ENCODE measurements at regions not wholly inside any gene's neighbourhood (a gene's known extent, or its start where the extent isn't known, plus 50 kb on each side); places are given as distances from the start of the nearest gene placed in this dataset.
"Not testable (repeated sequence)": the region's sequence is repeated elsewhere in the genome, so short reads cannot be mapped to it uniquely, and the experiment has no call there.

DNA sequence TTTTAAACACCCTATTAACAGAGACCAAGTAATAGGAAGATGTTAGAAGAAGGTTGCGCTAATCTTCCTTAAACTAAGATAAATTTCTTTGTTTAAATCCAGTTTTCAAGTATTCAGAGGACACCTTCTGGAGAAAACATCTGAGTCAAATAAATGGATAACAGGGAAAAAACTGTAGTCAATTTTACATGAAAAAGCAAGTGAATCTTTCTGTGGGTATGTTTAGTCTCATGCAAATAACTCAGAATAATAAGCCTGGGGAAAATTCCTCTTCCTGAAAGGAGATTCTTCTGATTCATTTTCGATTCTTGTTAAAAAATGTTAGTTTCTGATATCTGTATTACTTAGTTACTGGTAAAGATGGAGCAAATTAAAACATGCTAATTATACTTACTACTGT lies 145.5 kb downstream of the CTH start:
- no peak for FAIRE-seq

DNA sequence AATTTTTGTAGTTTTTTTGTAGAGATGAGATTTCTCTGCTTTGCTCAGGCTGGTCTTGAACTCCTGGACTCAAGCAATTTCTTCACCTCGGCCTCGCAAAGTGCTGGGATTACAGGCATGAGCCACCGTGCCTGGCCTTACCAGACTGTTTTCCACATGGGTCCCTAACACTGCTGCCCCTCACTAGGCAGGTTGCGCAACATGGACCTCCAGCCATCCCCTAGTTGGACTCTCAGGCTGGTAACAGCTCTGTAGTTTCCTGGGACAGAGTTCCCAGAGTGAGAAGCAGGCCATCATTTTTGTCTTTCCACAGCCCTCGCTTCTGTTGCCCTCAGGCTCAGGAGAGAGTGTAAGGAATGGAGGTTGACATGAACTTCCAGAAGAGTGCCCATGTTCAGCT lies 156.1 kb downstream of the CTH start:
- no peak for FAIRE-seq

DNA sequence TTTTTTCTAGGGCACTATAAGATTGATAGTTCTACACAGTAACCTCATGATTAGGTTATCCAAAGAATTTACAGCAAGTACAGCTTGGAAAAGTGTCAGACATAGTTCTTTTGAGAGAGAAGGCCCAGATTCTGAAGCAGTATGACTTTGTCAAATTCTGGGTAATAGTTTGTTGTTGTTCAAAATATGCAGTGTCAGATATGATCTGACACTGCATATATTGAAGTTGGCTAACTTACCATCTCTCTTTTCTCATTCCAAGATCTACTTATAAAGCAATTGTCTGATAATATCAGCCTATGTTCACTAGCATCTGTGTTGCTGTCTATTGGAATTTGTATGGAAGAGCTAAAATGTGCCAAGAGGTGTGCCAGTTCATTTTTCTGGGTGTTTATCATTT lies 160.1 kb downstream of the CTH start:
- no peak for FAIRE-seq

DNA sequence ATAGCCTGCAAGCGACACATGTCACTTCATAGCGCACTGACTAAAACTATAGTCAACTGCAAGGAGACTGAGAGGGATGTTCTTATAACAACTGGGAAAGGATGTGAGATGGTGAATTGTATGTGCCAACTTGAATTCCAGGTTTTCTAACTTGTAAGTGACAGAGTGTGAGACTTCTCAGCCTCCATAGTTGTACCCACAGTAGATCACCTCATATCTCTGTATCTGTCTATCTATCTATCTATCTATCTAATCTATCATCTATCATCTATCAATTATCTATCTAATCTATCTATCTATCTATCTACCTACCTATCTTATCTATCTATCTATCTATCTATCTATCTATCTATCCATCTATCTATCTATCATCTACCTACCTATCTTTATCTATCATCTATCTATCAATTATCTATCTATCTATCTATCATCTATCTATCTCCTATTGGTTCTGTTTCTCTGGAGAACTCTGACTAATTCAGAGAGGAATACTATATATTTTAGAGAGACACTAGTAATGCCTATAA lies 162.3 kb downstream of the CTH start:
- no peak for FAIRE-seq

DNA sequence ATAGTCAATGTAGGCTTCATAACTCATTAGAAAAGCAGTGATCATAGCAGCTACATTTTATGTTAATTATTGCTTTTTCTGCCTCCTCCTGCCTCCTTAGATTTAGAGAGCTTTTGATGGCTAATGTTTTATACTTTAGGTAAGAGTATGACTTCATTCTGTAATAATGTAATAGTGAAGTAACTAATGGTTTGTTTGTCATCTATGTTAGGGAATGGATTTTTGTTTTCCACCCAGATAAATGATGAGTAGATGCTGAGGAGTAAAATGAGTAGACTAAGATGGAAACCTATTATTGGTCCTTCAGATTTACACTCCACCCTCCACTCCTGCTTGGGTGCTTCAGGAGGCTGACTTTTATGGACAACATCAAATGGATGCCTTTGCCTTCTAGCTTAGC lies 170.6 kb downstream of the CTH start:
- no peak for FAIRE-seq

DNA sequence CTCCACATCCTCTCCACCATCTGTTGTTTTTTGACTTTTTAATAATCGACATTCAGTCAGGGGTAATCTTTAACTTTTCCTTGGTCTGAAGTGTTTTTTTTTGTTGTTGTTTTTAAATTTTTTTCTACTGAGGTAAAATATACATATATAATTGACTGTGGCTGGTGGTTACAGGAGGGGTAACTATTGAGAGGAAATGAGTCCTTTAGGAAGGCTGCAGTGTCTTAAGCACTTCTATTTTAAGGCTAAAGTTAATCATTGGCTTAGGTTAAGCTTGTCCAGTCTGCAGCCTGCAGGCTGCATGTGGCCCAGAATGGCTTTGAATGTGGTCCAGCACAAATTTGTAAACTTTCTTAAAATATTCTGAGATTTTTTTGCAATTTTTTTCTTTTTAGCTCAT lies 172.5 kb downstream of the CTH start:
- FAIRE-seq, result no peak

DNA sequence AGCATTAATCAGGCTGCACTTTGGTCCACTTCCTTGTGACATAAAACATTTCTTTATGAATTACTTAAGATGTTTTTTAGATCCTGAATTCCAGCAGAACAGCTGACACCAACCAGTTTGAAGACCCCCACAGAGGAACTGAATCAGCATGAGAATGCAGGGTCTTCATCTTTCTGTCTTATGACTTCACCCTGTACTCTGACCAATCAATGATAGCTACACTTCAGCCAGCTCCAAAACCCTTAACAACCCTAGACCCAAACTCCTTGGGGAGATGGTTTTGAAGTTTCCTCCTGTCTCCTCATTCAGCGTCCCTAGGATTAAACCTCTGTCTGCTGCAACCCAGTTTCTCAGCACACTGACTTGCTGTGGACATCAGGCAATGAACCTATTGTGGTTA lies 175.0 kb downstream of the CTH start:
- FAIRE-seq, result no peak

DNA sequence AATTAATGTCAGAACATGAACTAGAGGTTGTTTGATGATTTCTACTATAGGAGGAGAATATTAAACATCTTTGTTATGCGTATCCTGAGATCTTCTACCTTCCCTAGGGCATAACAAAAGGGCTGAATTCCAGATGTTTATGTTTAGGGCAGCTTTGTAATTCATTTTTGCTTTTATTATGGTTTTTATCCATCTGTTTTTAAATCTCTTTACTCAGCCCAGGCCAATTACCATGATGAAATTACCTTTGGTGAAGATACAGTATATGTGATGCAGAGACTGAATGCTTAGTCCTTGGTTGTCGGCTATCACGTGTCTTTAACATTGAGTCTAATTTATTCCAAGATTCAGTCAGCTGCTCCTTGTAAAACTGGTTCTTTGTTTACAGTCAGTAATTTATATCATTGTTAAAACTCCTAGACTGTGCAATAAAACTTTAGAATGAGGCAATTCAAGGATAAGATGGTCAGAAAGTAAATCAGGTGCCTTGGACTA lies 176.9 kb downstream of the CTH start:
- FAIRE-seq, result no peak

DNA sequence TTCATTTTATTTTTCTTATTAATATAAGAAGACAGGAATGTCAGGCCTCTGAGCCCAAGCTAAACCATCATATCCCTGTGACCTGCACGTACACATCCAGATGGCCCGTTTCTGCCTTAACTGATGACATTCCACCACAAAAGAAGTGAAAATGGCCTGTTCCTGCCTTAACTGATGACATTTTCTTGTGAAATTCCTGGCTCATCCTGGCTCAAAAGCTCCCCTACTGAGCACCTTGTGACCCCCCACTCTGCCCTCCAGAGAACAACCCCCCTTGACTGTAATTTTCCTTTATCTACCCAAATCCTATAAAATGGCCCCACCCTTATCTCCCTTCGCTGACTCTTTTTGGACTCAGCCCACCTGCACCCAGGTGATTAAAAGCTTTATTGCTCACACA lies 182.5 kb downstream of the CTH start:
- not testable (repeated sequence) for FAIRE-seq

DNA sequence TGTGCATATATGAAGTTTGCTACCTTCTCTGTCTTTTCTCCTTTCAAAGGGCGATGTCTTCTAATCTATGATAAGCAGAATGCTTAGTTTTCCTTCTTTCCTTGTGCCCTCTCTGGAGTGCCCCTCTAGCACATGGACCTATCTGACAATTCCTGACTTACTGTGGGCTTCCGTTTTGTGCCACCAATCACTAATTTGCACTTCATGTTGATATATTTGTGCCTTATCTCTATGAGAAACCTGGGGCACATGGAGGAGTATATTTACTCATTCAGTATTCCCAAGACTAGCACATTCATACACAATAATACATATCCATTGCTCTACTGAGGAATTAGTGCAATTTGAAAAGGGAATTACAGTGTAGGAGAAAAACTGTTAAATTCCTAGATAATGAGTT lies 197.7 kb downstream of the CTH start:
- no peak for FAIRE-seq

DNA sequence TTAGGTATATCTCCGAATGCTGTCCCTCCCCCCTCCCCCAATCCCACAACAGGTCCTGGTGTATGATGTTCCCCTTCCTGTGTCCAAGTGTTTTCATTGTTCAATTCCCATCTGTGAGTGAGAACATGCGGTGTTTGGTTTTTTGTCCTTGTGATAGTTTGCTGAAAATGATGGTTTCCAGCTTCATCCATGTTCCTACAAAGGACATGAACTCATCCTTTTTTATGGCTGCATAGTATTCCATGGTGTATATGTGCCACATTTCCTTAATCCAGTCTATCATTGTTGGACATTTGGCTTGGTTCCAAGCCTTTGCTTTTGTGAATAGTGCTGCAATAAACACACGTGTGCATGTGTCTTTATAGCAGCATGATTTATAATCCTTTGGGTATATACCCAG lies 199.1 kb downstream of the CTH start:
- not testable (repeated sequence) for FAIRE-seq

DNA sequence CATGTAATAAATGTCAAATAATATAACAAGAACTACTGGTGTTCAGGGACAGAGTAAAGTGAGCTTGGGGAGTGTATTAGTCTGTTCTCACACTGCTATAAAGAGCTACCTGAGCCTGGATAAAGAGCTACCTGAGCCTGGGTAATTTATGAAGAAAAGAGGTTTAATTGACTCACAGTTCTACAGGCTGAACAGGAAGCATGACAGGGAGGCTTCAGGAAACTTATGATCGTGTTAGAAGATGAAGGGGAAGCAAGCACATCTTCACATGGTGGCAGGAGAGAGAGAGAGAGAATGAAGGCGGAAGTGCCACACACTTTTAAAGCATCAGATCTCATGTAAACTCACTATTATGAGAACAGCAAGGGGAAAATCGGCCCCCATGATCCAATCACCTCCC lies 205.9 kb downstream of the CTH start:
- FAIRE-seq, result no peak

DNA sequence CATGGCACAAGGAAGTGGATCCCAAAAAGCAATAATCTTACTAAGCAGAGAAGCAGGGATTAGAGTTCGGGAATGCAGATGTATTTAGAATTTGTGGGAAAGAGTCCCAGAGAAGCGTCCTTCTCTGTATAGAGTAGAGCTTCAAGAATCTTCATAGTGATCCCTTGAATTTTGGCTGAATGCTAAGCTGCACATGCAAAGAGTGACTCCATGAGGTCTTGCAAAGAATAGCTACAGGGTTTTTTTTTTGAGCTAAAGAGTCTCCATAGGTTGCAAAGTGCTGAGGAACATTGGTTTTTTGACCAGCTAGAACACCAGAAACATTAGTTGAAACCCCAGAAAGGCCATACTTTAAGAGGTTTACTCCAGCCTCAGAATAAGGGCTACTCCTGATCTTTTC lies 206.7 kb downstream of the CTH start:
- FAIRE-seq, result no peak

DNA sequence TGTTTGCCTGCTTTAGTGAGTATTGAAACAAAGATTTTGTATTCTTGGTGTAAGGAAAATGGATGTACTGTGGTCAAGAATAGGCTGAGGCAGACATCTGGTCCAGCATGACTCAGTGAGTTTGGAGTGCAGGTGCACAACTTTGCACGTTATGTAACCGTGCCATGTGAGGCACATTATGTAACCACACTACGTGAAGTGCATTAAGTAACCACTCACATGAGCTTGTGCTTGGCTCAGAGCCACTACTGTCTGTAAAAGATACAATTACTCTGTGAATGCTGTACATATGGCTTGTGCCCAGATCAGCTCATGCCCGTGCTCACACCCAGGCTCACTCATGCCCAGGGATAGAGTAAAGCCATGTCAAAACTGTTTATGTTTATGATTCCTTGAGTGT lies 216.8 kb downstream of the CTH start:
- no peak for FAIRE-seq

DNA sequence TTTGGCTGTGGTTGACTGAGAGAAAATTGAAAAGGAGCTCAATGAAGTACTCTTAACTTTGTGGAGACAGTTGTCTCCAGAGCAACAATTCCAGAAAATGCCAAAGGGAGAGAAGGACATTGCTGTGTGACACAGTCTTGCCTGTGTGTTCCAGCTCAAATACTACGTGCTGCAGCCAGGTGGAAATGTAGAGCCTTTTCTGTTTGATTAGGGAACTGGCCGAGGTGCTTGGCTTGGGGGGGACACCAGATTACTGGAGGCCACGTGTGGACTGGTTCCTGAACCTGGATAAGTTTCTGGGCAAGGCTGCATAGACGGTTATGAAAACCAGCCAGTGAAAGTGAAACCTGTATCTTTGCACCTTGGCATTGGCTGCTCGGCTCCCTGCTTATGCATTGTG lies 217.9 kb downstream of the CTH start:
- FAIRE-seq, result no peak

DNA sequence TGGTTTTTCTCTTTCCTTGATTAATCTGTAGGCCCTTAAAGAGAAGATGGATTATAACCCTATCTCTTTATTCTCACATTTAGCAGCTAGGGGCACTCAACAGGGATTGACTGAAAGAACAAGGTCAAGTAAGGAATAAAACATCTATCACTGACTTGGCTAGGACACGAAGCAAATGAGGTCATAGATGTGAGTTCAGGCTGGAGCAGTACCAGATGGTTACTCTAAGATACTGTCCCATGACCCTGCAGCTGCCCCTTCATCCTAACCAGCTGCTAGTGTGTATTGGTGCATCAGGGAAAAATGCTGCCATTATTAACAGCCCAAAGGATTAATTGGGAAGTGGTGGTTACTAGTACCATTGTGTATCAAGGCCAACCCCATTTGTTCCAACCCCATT lies 221.9 kb downstream of the CTH start:
- FAIRE-seq, result no peak

DNA sequence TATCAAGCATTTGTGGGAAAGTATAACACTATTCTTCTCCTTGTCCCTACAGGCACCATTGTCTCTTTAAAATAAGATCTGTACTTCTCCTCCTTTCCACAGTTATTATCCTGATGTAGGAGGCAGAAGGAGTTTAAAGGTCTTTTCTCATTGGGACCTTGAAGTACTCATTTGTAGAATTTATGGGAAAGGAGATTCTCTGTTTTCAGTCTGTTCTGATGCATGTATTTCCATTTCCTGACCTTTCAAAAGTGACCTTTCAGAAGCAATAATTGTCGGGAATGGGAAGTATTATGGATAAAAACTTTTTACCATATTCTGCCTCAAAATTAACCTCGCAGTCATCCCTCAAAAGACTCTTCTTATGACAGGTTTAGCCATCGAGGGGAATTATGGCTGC lies 224.8 kb downstream of the CTH start:
- FAIRE-seq, result no peak

DNA sequence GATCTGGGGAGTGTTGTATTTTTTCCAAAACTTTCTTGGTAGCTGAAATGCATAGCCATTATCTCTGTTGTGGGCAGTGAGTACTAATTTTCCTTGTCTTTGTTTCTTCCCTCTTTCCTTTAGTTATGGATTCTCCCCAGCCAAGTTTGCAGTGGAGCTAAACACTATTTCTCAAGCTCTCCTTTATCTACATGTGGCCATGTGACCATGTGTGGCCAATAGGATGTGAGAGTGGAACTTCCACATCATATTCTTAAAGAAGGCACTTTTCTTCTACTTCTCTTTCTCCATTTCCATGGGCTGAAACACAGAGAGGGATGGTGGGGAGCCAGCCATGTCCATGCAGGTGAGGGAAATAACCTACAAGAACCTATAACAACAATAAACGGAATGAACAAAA lies 230.8 kb downstream of the CTH start:
- no peak for FAIRE-seq

DNA sequence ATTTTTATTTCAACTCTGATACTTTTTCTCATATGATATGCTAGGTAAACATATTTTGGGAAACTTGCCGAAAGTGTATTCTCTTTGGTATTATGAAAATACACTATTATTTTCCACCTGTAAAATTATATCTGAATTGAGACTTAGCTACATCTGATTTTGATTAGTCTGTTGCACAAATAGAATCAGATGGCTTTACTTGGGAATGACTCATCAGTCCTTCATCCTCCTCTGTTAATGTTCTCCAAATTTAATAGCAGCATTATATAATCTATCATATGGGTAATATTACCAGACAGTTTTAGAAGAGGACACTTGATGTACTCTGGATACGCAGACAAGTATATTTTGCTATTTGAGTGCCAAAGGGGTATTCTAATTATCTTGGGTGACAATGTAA lies 245.3 kb downstream of the CTH start:
- no peak for FAIRE-seq

DNA sequence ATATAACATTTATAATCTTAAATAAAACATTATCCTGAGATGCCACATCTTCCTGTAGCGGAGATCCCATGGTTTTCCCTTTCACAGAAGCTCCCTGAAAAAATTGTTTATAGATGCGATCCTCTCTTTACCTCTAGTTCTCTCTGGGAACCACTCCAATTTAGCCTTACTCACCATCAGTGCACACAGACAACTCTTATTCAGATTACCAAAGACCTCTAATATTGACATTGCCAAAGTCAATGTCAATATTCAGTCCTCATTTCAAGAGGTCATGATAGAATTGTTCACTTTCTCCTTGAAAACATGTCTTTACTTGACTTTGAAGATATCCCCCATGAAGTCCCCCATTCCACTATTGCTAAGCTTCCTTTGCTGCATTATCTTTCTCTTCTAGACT lies 248.8 kb downstream of the CTH start:
- no peak for FAIRE-seq

DNA sequence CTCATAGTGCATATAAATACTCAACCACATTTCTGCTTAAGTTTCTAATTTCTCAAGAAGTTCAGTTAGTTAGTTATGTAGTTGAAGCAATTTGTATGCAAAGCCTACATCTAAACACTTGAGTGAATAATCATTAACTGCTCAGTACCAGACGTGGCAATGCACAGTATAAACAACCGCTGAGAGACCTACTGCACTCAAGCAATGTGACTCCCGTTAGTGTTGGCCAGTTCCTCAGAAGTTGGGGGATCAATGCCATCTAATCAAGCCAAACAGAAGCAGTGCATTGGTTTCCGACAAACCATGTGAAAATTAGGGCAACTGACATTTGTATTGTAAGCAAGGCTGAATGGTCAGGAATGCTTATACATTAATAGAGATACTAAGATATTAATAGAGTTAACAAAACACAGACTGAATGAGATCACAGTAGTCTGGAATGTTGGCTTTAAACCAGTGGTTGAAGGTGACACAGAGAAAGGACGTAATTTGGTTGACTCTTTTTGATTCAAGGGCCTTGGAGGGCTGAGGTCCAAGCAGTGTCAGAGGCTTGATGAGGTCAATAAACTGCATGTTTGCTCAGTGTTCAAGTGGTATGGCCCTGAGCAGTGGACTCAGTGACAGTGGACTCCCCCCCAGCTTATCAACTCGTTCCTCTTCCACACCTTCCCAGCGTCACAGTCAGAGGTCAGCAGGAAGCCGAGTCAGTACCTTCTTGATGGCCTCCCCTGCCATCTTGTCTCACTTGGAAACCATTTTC lies 255.5 kb downstream of the CTH start:
- FAIRE-seq, result no peak

DNA sequence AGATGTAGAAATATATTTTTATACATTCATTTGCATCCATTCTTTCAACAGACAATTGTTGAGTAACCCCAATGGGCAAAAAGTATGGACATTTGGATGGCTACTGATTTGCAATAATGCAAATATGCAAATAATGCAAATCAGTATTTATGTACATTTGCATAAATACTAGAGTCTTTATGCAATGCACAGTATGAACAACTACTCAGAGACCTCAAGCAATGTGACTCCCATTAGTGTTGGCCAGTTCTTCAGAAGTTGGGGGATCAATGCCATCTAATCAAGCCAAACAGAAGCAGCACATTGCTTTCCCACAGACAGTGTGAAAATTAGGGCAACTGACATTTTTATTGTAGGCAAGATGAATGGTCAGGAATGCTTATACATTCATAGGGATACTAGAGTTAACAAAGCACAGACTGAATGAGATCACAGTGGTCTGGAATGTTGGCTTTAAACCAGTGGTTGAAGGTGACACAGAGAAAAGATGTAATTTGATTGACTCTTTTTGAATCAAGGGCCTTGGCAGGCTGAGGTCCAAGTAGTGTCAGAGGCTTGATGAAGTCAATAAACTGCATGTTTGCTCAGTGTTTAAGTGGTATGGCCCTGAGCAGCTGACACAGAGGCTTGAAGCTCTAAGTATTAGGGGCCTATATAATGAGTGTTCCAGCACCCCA lies 256.6 kb downstream of the CTH start:
- FAIRE-seq, result no peak

DNA sequence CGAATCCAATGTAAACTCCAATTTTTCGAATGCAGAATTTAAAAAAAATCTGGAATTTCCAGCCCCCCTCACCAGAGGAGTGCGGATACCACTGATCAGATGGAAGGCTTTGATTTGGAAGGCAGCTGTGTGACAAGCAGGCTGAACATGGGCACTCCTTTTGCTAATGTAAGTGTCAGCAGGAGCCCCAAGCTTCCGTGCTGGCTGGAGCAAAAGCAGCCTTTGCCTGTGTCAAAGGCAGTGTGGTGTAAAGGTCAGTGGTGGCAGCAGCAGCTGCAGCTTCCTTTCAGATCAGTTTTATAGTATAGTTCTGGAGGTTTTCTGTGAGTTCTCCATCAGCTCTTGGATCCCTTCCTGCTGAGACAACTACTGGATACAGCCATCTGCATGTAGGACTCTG lies 259.9 kb downstream of the CTH start:
- FAIRE-seq, result no peak

DNA sequence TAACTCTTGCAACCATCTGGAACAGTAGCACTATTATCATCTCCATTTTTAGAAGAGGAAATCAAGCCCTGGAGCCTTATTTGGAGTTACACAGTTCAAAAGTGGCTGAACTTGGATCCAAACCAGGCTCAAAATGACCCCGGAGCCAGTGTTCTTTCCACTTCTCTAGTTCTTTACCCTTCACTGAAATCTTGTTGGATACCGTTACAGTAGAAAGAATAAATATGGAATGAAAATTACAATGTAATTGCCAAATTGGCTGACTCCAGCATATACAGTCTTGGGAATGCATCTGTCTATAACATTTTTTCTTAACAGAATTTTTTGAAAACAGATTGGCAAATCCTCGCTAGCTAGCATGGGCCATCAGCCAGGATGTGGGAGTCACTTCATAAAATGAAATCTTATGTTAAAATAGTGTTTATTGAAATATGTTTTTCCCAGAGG lies 261.4 kb downstream of the CTH start:
- no peak for FAIRE-seq
